ENCODE measurements at regions not wholly inside any gene's neighbourhood (a gene's known extent, or its start where the extent isn't known, plus 50 kb on each side); places are given as distances from the start of the nearest gene placed in this dataset.

GRCh38 chr12:33251548-33251947, 188.1 kb downstream of the SYT10 start:
- TF ChIP-seq, protein P1, sequence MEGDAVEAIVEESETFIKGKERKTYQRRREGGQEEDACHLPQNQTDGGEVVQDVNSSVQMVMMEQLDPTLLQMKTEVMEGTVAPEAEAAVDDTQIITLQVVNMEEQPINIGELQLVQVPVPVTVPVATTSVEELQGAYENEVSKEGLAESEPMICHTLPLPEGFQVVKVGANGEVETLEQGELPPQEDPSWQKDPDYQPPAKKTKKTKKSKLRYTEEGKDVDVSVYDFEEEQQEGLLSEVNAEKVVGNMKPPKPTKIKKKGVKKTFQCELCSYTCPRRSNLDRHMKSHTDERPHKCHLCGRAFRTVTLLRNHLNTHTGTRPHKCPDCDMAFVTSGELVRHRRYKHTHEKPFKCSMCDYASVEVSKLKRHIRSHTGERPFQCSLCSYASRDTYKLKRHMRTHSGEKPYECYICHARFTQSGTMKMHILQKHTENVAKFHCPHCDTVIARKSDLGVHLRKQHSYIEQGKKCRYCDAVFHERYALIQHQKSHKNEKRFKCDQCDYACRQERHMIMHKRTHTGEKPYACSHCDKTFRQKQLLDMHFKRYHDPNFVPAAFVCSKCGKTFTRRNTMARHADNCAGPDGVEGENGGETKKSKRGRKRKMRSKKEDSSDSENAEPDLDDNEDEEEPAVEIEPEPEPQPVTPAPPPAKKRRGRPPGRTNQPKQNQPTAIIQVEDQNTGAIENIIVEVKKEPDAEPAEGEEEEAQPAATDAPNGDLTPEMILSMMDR (conservative IDR thresholded peaks at IDR 0.05; ENCODE audit: low read length), result no peak
- TF ChIP-seq EZH2phosphoT487 (IDR thresholded peaks at IDR 0.05; ENCODE audit: borderline replicate concordance), result no peak

Measured in Loucy (cell line).